ENCODE measurements at regions not wholly inside any gene's neighbourhood (a gene's known extent, or its start where the extent isn't known, plus 50 kb on each side); places are given as distances from the start of the nearest gene placed in this dataset.
A peak's percentile ranks its signal among the peaks of the same experiment; 100 is the strongest.

DNA sequence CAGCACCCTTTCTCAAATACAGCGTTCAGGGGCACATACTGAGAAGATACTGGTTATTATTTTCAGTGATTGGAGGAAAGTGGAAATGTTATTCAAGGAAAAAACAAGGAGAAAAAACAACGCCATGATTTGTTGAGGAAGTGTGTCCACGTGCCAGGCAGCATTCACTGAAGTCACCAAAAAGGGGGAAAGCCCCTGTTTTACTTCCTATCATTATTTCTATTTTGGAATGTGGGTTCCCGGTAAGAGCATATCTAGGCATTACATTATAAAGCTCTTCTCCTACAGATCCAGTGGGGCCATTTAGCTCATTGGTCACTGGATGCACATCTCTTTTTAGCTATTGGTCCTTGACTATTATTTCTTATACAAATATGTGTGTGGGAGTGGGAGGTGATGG lies 518.7 kb downstream of the TXNL1 start:
- no peak overlapping the region for H3K4me3 Mint-ChIP-seq
- peak overlapping the region in 1 of 3 donors; percentile 36 for H3K27ac Mint-ChIP-seq
- H3K9me3 Mint-ChIP-seq: no peaks in the 10 kb centered on the region
- H3K4me1 Mint-ChIP-seq: peaks cover 7 to 11% (median 8%) of the 10 kb centered on the region in 3 donors
- H3K36me3 Mint-ChIP-seq: peaks cover 6% of the 10 kb centered on the region
- H3K27me3 Mint-ChIP-seq: peaks cover 2% of the 10 kb centered on the region

DNA sequence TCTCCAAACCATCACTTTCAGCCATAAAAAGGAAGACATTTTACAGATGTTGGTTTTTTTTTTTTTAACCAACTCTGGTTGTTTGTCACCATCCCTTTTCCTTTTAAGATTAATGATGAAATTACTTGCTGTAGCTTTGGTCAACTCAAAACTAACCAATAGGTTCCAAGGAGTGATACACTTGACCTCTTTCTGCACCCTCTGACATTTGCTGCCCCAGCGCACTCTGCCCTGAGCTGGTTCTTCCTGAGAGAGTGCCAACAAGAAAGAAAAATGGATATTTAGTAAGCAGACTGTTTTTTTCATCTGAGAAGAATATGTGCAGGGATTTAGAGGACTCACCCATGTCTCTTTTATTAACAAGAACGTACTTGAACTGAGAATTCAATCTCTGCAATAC lies 520.0 kb downstream of the TXNL1 start:
- Mint-ChIP-seq H3K4me3 (no peak overlapping the region), H3K4me1 (peaks cover 12 to 20% (median 13%) of the 10 kb centered on the region in 3 donors), H3K36me3 (peaks cover 6% of the 10 kb centered on the region), H3K9me3 (no peaks in the 10 kb centered on the region), H3K27me3 (peaks cover 6% of the 10 kb centered on the region), H3K27ac (no peak overlapping the region)

DNA sequence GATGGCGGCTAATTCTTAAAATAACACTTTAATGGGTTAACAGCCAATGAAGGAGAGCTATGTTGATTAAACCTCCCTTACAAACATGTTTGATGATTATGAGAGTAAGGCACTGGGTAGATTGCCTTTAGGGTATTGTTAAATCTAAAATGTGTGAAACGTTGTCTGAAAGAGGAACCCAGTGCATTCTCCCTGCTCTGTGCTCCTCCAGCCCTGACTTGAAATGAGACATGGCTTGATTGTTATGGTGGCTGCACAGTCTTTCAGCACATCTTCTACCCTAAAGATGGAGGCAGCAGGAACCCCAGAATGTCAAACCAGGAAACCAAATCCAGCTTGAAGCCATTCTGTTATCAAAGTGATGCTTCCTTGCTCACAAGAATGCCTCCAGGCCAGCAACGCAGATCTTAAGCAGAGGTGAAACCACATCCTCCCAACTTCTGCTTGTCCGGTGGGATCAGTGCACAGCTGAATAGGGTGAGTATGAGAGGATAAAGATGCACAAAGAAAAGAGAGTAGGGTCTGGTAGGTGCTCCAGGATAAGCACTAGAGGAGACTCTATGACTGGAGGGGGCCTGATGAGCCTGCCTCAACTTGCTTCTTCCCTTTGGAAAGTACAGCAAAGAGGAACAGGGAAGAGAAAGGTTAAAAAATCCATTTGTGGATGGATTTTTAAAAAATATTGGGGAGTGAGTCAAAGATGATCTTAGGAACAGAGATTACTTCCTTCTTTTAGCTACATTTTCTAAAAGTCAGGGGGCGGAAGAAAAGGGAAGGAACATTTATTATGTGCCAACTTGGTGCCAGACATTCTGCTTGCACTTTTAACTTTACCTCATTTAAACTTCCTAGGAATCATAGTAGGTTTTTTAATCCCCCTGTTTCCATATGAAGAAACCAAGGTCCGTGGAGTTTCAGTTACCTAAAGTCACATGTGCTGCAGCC lies 523.0 kb downstream of the TXNL1 start:
- Mint-ChIP-seq H3K36me3 (no peaks in the 10 kb centered on the region), H3K4me1 (peaks cover 19 to 33% (median 27%) of the 10 kb centered on the region in 3 donors), H3K4me3 (peak overlapping the region in 2 of 4 donors; percentile 15 to 82), H3K27ac (no peak overlapping the region), H3K27me3 (peaks cover 9% of the 10 kb centered on the region), H3K9me3 (no peaks in the 10 kb centered on the region)

DNA sequence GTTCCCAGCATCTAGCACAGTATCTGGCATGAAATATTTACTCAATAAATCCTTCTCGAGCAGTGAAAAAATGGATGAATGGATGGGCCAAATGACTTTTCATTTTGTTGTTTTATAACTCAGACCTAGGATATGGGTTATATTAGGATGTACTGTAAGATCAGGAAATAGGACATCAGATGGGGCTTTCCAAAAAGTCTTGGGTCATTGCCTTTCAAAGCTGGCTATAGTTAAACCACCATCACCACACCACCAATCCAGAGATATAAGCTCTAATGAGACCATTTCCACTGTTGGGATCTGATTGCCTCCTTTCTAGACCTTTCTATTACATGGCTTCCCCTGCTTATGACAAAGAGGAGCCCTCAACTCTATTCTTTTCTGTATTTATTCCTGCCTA lies 525.0 kb upstream of the TCF4 start:
- Mint-ChIP-seq H3K4me1 (peaks cover 19 to 35% (median 27%) of the 10 kb centered on the region in 3 donors), H3K36me3 (no peaks in the 10 kb centered on the region), H3K27ac (no peak overlapping the region), H3K27me3 (peaks cover 7% of the 10 kb centered on the region), H3K9me3 (no peaks in the 10 kb centered on the region), H3K4me3 (peak overlapping the region in 1 of 4 donors; percentile 14)

DNA sequence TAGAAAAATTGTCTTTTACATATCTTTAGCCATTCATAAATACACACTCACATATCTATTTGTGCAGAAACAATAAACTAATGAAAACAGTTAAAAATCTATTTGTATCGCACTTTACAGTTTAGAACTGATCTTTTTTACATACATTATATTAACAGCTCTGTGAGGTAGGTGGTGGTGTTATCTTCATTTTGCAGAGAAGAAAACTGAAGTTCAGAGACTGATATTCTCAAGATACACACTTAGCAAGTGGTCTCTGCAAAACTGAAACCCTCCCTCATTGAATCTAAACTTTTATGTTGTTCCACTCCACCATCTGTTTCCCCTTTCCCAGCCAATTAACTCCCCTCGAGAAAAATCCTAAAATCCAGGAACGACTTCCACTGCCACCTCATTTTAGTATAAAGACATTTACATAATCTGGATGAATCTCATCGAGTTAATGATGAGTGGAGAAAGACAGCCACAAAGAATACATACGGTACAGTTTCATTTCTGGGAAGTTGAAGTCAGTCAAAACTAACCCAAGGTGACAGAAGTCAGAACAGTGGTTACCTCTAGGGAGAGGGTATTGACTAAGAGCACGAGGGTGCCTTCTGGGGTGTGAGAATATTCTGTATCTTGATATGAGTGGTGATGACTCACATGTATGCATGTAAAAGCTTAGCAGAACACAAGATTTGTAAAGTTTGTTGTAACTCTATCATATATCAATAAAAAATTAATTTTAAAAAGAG lies 524.2 kb upstream of the TCF4 start:
- Mint-ChIP-seq H3K27me3 (peaks cover 7% of the 10 kb centered on the region), H3K9me3 (no peaks in the 10 kb centered on the region), H3K4me1 (peaks cover 19 to 35% (median 27%) of the 10 kb centered on the region in 3 donors), H3K27ac (peak overlapping the region in 1 of 3 donors; percentile 26), H3K36me3 (no peaks in the 10 kb centered on the region), H3K4me3 (peak overlapping the region; percentile 6 to 51 (median 20))

DNA sequence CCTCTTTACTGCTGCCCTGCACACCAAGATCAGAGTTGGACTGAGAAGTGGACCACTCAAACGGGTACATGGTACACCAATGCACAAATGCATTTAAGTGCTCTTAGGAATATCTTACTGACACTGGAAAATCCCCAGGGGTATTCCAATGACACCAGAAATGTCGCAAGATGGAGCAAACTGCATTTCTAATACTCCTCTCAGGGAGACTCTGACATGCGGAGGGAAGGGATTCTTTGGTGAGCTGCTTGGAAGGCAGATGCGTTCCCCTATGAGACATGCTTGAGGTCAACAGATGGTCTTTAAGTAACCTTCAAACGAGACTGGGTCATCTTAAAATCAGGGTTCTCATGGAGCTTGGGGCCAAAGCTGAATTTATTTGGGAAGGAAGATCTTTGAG lies 521.8 kb upstream of the TCF4 start:
- H3K4me1 Mint-ChIP-seq: peaks cover 13 to 25% (median 20%) of the 10 kb centered on the region in 3 donors
- H3K27ac Mint-ChIP-seq: no peak overlapping the region
- peaks cover 3% of the 10 kb centered on the region for H3K36me3 Mint-ChIP-seq
- peaks cover 3 to 8% (median 3%) of the 10 kb centered on the region in 3 donors for H3K9me3 Mint-ChIP-seq
- H3K4me3 Mint-ChIP-seq: no peak overlapping the region
- H3K27me3 Mint-ChIP-seq: peaks cover 7% of the 10 kb centered on the region

DNA sequence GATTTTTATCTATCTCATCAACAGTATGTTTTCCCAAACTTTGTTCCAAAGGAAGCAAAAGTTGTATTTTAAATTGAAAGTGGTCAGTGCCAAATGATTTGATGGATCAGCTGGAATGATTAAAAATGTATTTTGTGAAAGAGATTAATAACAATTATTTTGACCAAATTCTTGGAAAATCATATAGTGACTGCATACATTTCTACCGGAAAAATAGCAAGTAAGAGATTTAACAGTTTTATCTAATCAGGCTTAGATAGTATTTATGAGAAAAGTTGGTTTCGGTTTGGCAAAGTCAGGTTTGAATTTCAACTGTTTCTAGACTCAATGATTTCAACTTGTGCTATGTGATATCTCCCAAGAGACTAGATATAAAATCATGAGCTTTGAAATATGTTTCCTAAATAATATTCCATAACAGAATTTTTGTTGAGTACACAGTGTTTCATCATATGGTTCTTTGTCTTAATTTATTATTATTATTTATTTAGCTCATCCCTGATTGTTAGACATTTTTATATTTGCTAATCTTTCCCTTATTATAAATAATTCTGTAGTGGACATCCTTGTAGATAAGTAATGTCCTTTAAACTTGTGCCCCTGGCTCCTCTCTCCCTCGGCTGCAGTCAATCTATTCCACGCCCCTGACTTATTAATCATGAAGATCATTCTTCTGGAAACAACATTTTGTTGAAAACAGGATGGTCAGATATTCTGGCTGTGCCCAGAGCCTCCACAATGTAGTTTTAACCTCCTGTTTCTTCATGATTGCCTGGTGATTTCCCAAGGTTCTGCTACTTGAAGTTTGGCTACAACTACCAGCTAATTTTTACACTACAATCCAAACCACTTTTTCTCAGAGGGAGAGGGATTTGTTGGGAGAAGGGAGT lies 520.7 kb upstream of the TCF4 start:
- Mint-ChIP-seq H3K4me1 (peaks cover 8 to 18% (median 14%) of the 10 kb centered on the region in 3 donors), H3K4me3 (no peak overlapping the region), H3K36me3 (peaks cover 3% of the 10 kb centered on the region), H3K9me3 (peaks cover 5 to 15% (median 11%) of the 10 kb centered on the region in 3 donors), H3K27ac (no peak overlapping the region), H3K27me3 (peaks cover 4% of the 10 kb centered on the region)

DNA sequence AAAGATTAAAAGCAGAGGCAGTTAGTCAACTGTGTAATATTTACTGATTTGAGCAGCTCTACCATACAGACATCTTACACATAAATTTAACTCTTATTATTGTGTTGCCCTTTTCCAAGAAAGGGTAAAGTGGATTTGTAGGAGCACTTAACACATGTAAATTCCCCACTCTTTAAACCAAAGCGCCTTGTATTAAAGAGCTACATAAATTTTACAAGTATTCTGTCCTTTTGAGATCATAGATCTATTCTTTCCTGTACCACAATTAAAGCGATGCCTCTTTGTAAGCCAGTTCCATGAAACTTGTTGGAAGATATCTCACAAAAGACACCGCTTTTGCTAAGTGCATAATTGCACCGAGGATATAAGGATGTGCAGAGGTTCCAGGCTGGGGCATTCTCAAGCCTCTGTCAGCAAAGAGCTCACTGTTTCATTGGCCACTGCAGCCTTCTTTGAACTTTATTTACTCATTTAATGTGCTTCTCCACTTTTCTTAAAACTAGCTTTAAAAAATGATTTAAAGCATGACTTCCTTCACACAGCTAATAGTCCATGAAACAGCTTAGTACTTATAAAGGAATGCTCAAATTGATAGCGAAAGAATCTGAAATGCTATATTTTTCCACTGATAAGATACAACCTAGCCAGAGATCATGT lies 520.0 kb upstream of the TCF4 start:
- H3K4me3 Mint-ChIP-seq: no peak overlapping the region
- H3K27me3 Mint-ChIP-seq: peaks cover 4% of the 10 kb centered on the region
- peaks cover 5% of the 10 kb centered on the region for H3K36me3 Mint-ChIP-seq
- peaks cover 5 to 11% (median 10%) of the 10 kb centered on the region in 3 donors for H3K4me1 Mint-ChIP-seq
- H3K27ac Mint-ChIP-seq: no peak overlapping the region
- peaks cover 5 to 18% (median 18%) of the 10 kb centered on the region in 3 donors for H3K9me3 Mint-ChIP-seq

DNA sequence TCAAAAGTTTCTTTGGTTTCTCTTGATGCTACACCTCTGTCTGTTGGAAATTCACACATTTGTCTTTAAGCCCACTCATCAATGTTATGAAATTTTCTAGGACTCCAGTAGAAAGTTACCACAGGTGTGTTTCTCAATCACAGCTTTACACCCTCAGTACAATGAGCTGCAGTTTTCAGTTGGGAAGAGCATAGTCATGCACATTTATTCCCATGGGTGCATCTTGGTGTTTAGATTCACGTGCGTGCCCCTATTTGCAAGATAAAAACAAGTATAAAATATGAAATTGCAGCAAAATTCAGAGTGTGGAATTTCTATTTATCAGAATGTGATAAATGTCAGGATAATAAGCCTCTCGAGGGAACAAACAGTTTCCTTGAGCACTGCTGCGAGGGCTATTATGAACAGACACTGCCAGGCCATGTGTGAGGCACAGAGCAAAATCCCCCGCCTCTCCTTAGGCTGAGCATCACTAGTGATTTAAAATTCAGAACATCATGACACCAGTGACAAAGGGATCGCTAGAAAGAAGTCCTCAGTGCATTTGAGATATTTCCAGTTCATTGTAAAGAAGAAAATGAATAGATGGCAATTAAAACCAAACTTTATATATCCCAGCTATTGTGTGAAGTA lies 512.2 kb upstream of the TCF4 start:
- Mint-ChIP-seq H3K36me3 (peaks cover 3% of the 10 kb centered on the region), H3K4me1 (no peaks in the 10 kb centered on the region), H3K9me3 (peaks cover 3 to 20% (median 15%) of the 10 kb centered on the region in 3 donors), H3K27me3 (peaks cover 3% of the 10 kb centered on the region), H3K27ac (no peak overlapping the region), H3K4me3 (no peak overlapping the region)

DNA sequence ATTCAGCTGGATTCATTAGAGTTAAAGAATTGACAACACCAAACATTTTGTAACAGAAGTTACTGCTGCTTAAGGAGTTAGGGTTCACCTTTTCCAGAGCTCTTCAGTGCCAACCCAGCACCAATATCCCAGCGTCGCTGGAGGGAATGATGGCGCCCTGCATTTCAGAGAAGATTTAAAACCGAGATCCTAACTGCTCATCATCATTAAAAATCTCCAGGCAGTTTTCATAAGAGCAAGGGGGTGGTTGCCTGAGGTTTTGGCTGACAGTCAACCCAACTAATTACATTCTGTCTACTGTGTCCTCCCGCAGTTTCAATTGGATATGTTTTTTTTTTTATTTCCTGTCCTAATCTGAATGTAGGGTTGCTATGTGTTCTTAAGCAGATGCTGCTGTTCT lies 509.6 kb upstream of the TCF4 start:
- H3K4me3 Mint-ChIP-seq: no peak overlapping the region
- H3K9me3 Mint-ChIP-seq: peaks cover 0 to 4% (median 0%) of the 10 kb centered on the region in 3 donors
- peaks cover 1% of the 10 kb centered on the region for H3K36me3 Mint-ChIP-seq
- H3K27ac Mint-ChIP-seq: no peak overlapping the region
- H3K27me3 Mint-ChIP-seq: peaks cover 2% of the 10 kb centered on the region
- no peaks in the 10 kb centered on the region for H3K4me1 Mint-ChIP-seq

DNA sequence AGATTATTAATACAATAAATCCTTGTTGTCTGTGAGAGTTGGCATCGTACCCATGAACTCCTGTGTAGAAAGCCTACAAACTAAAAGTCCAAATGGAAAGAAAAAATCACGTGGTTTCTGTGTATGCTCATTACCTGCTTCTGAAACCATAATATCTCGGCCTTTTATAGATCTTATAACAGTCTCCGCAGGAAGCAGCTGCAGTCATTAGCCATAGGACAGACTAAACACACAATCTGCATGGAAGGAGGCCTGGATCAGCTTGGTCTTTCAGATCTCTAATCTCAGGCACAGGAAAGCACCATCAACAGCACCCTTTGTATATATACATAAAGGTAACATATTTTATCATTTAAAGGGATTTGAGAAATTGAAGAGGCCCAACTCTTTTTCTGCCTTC lies 508.9 kb upstream of the TCF4 start:
- Mint-ChIP-seq H3K27ac (no peak overlapping the region), H3K4me3 (no peak overlapping the region), H3K36me3 (peaks cover 1% of the 10 kb centered on the region), H3K27me3 (peaks cover 2% of the 10 kb centered on the region), H3K9me3 (no peaks in the 10 kb centered on the region), H3K4me1 (no peaks in the 10 kb centered on the region)

DNA sequence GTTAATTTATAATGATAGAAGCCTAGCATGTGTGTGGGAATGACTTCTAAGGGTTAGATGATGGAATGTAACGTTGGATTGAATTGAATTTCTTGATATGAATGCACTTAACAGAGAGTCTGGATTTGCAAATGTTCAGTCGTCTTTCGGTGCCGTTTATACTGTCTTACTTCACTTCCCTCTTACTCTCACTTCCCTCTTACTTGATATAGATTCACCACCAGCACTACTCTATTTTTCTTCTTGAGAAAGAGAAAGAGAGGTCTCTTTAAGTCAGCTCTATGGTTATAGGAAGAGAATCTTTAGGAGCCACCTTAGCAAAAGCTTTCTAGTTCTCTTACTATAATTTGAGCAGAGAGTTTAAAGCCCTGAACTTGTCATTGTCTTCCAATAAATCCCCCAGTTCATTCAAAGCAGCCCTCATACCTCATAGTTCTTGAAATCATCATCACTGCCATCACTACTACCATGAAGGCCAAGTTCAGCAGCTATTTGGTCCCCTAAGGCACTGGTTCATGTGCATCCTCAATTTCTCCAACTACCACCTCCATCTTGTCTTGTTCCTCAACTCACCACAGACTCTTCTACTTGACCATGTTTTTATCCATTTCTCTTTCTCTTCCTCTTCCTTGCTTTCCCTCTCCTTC lies 501.7 kb upstream of the TCF4 start:
- peaks cover 5 to 10% (median 8%) of the 10 kb centered on the region in 3 donors for H3K4me1 Mint-ChIP-seq
- H3K9me3 Mint-ChIP-seq: no peaks in the 10 kb centered on the region
- H3K4me3 Mint-ChIP-seq: peak overlapping the region in 2 of 4 donors; percentile 4 to 15
- H3K27me3 Mint-ChIP-seq: peaks cover 2% of the 10 kb centered on the region
- no peak overlapping the region for H3K27ac Mint-ChIP-seq
- peaks cover 1% of the 10 kb centered on the region for H3K36me3 Mint-ChIP-seq

DNA sequence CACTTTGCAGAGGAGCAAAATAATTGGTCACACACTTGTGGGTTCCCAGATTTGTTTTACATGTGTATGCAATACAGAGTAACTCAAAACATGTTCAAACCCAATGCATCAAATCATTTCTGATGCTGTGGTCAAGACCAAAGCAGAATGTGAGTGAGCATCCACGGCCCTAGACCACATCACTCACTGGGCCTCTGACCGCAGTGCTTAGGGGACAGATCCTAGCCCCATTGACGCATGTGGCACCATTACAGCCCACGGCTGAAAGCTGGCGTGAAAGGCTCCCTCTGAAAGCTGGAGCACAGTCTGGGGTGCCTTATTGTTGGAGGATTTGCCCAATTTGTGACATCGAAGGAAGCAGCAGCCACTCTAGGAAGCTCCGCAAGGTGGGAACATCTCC lies 498.8 kb upstream of the TCF4 start:
- H3K4me3 Mint-ChIP-seq: no peak overlapping the region
- H3K36me3 Mint-ChIP-seq: no peaks in the 10 kb centered on the region
- H3K9me3 Mint-ChIP-seq: no peaks in the 10 kb centered on the region
- H3K4me1 Mint-ChIP-seq: peaks cover 5 to 10% (median 8%) of the 10 kb centered on the region in 3 donors
- no peak overlapping the region for H3K27ac Mint-ChIP-seq
- no peaks in the 10 kb centered on the region for H3K27me3 Mint-ChIP-seq

Data from IgD-negative memory B cell (primary cell).